Left colon (tissue), 2 donors: ENCODE measurements at regions not wholly inside any gene's neighbourhood (a gene's known extent, or its start where the extent isn't known, plus 50 kb on each side); places are given as distances from the start of the nearest gene placed in this dataset.
A peak's percentile ranks its signal among the peaks of the same experiment; 100 is the strongest.
"Not testable (repeated sequence)": the region's sequence is repeated elsewhere in the genome, so short reads cannot be mapped to it uniquely, and the experiment has no call there.

ENCODE experiments used
- ATAC-seq: fragments of 200-7000 bp; cut with Tn5 transposase; one replicate; pipeline ENCODE4 v1.9.1; 2020; ENCODE audit warnings: mild to moderate bottlenecking, moderate library complexity
- DNase-seq, 2 donors: peaks; one replicate each; pipeline ENCODE4 v3.0.0-alpha.2; 2020
- intact Hi-C, 2 donors: fragments of 100-400 bp; cut with DNase I in 1 of 2; cut with micrococcal nuclease in 1 of 2; formaldehyde crosslinking; loops; one replicate each; pipeline versions ENCODE4 v1.11.2 to v1.14.0; 2022; cut with DNase I, micrococcal nuclease
- donor health status: DM: no; HTN: no; CAD: no.
- donor health status: DM: yes; HTN: yes; CAD: no.

DNA sequence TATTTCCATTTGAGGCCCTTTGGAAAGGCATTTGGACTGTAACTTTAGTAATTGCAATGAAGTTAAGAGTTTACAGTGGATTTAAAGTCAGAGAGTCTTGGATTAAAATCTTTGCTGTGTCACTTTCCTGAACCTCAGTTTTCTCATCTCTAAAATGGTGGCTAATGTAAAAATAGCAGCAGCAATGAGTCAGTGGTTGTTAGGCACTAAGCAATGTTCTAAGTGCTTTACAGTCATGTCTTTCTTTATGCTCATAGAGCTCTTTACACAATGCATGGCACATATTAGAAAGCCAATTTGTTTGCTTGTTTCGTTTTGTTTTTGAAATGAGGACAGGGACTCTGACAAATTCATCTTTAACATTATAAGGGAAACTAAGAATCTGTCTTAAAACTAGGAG is 222.7 kb upstream of the DNAJC19 start:
- ATAC-seq: no peak
- intact Hi-C loops: no loop called here
- DNase-seq: no peak

DNA sequence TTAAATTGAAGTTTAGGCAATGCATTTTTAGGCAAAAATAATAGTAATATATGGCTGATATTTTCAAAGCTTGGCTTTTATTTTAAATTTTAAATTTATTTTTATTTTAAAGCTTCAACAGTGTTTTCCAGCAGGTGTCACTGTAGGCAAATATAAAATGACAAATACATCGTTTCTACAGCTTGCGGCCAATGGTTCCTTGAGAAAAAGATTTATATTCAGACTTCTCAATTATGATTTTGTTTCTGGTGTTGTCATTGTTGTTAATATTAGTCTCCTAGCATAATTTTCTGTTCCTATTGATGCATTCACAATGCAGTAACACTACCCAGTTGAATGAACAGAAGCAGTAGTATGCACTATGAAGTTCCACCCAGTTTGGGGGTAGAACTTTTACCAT is 220.7 kb upstream of the DNAJC19 start:
- no peak for DNase-seq
- intact Hi-C loops: no loop called here
- ATAC-seq: no peak

GRCh38 chr3:181189556-181189955 is 200.0 kb upstream of the DNAJC19 start:
- intact Hi-C loops: no loop called here
- DNase-seq (no peak), ATAC-seq (no peak)

DNA sequence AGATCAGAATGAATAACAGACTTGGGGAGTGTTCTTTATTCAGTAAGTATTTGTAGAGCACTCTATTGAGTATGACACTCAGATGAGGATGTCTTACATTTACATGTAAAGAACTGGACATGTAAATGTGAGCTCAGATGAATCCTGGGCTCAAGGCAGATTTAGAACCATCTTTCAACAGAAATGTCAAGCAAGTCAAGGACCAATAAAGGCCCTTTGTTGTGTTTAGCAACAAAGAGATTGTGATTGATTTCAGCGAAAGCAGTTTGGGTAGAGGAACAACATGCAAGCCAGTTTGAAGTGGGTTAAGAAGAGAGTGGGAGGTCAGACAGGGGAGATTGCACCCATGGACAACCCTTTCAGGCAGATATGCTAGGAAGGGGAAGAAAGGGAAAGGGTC is 194.2 kb upstream of the DNAJC19 start:
- DNase-seq (no peak), ATAC-seq (no peak)
- intact Hi-C loops: no loop called here

DNA sequence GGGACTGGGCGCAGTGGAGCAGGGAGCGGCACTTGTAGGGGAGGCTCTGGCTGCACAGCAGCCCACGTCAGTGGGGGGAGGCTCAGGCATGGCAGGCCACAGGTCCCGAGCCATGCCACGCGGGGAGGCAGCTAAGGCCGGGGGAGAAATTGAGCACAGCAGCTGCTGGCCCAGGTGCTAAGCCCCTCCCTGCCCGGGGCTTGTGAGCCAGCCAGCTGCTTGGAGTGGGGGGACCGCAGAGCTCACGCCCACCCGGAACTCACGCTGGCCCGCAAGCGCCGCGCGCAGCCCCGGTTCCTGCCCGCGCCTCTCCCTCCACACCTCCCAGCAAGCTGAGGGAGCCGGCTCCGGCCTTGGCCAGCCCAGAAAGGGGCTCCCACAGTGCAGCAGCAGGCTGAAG is 193.5 kb upstream of the DNAJC19 start:
- ATAC-seq, intact Hi-C loops, DNase-seq: not testable (repeated sequence)

GRCh38 chr3:181178991-181179390 is 189.5 kb upstream of the DNAJC19 start:
- ATAC-seq (no peak), DNase-seq (no peak)
- intact Hi-C loops: no loop called here

GRCh38 chr3:181176601-181177000 is 187.1 kb upstream of the DNAJC19 start:
- ATAC-seq (no peak), DNase-seq (peak in 1 of 2 donors; percentile 62)
- intact Hi-C loops: no loop called here

- ATAC-seq (no peak), DNase-seq (no peak)
- intact Hi-C loops: no loop called here
Measured at GRCh38 chr3:181174676-181175233, 185.2 kb upstream of the DNAJC19 start.

- intact Hi-C loops: no loop called here
- ATAC-seq: no peak
- no peak for DNase-seq
Measured at GRCh38 chr3:181174022-181174421, 184.5 kb upstream of the DNAJC19 start.

DNA sequence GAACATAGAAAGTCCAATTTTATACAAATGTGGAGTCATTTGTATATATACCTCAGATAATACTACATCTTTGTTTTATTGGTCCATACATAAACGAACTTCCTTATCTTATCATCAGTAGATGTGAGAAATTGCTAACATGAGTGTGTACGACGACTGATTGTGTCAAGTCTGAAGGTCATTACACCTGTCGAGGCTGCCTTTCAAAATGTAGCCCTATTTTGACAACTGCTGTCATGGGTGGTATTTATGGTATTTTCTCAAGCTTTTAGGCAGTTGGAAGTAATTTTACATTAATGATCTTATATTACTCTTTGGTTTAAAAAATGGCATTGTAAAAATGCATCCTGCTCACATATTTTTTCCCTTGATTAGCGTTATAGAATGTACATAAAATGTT is 183.7 kb upstream of the DNAJC19 start:
- no peak for DNase-seq
- intact Hi-C loops: no loop called here
- ATAC-seq: no peak

GRCh38 chr3:181134873-181135272 is 145.3 kb upstream of the DNAJC19 start:
- no peak for DNase-seq
- ATAC-seq: no peak
- intact Hi-C loops: no loop called here

GRCh38 chr3:181133832-181134231 is 144.3 kb upstream of the DNAJC19 start:
- intact Hi-C loops: no loop called here
- DNase-seq (no peak), ATAC-seq (no peak)

DNA sequence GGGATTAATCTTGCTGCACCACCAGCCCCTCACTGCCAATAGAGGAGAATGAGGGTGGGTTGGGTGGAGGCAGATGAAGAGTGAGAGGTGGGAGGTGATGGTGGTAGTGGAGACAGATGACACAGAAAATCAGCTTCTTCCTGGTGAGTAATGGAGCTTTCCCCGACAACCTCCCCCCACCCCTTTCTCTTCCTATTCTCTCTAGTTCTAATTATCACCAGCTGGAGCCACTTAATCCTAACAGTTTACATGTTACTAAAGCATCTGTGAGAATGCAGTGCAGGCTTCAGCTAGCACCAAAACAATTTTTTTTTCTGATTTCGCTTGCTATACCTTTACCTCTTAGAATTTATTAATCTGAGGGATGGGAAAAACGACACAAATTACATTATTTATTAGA is 116.1 kb upstream of the DNAJC19 start:
- intact Hi-C loops: no loop called here
- no peak for DNase-seq
- ATAC-seq: no peak

- ATAC-seq: no peak
- intact Hi-C loops: no loop called here
- DNase-seq: no peak
Measured at GRCh38 chr3:181103605-181104004, 114.1 kb upstream of the DNAJC19 start.

DNA sequence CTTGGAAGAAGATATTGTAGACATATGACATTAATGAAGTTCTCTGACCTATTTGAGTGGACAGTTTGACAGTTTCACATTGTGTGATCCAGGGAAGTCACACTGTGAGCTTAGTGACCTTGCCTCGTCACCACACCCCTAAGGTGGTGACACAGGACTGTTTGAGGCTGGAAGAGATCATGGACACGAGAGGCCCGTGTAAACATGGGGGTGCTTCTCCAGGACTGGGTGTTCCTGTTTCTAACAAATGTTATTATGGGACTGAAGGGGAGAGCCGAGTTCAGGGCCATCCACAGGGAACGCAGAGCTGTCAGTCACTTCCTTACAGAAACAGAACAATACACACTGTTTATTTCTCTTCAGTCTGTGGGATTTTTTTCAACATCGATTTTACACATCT is 96.5 kb upstream of the DNAJC19 start:
- no peak for DNase-seq
- intact Hi-C loops: no loop called here
- no peak for ATAC-seq

DNA sequence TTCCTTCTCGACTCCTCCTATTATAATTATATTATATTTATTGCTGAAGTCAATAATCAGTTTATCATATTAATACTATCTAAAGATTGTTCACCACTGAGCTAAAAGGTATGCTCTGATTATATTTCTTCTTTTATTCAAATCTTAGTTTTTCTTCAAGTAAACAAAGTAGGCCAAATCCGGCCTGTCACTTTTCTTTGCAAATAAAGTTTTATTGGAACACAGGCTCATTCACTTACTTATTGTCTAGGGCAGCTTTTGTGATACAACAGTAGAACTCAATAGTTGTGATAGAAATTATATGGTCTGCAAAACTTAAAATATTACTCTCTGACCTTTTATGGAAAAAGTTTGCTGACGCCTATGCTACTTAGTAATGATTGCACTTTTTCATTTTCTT is 92.4 kb upstream of the DNAJC19 start:
- ATAC-seq: no peak
- intact Hi-C loops: no loop called here
- no peak for DNase-seq

- intact Hi-C loops: no loop called here
- no peak for ATAC-seq
- no peak for DNase-seq
Measured at GRCh38 chr3:181076558-181076957, 87.0 kb upstream of the DNAJC19 start.

DNA sequence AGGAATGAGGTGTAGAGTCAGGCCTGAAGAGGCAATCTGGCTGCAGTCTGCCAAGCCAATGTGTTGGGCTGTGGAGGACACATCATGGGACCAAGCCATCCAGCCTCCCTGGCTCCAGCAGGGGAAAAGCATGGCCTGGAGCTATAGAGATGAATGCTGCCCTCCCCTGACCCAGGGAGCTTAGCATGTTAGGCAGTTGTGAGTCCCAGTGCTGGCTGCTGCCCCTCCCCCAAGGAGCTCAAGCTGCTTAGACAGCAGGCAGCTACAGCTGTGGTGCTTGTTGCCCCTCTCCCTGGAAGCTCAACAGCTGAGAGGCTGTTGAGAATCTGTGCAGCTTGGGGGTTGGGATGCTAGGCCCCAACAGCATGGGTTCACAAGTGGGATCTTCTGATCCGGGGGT is 85.6 kb upstream of the DNAJC19 start:
- intact Hi-C loops: no loop called here
- DNase-seq: no peak
- no peak for ATAC-seq

GRCh38 chr3:181066143-181067087 is 76.9 kb upstream of the DNAJC19 start:
- DNase-seq (no peak), ATAC-seq (no peak)
- intact Hi-C loops: no loop called here

- DNase-seq (no peak), ATAC-seq (no peak)
- intact Hi-C loops: no loop called here
Measured at GRCh38 chr3:181056136-181056732, 66.7 kb upstream of the DNAJC19 start.
